Adrenal gland (tissue), 9 donors: ENCODE measurements at regions not wholly inside any gene's neighbourhood (a gene's known extent, or its start where the extent isn't known, plus 50 kb on each side); places are given as distances from the start of the nearest gene placed in this dataset.

Experiments used
- DNase-seq, 7 donors: peaks; one replicate each; pipeline ENCODE4 v3.0.0-alpha.2; 2019 to 2020
- H3K27ac ChIP-seq, 5 donors: fragments of 200-600 bp; sonication (generic) in 4 of 5; 1 replicate in 3 of 5; 2 replicates in 2 of 5; pipeline versions ENCODE4 v1.5.1 to v1.8.0; 2016 to 2020; ENCODE audit warnings: mild to moderate bottlenecking in 1 of 5
- H3K27me3 ChIP-seq: fragments of 200-600 bp; 2 replicates; pipeline ENCODE4 v1.8.0; 2021
- H3K36me3 ChIP-seq, 2 donors: fragments of 200-600 bp; replicated peaks in 1 of 2; 1 replicate in 1 of 2; 2 replicates in 1 of 2; pipeline versions ENCODE4 v1.5.1 to v1.8.0; 2018 to 2022
- H3K4me1 ChIP-seq, 2 donors: fragments of 200-600 bp; replicated peaks in 1 of 2; 1 replicate in 1 of 2; 2 replicates in 1 of 2; pipeline versions ENCODE4 v1.5.1 to v1.8.0; 2018 to 2021
- H3K4me3 ChIP-seq, 4 donors: fragments of 200-600 bp; sonication (generic) in 3 of 4; one replicate each; pipeline ENCODE4 v1.5.1; 2016 to 2018
- H3K9me3 ChIP-seq, 3 donors: fragments of 200-600 bp; sonication (generic) in 1 of 3; replicated peaks in 1 of 3; 1 replicate in 2 of 3; 2 replicates in 1 of 3; pipeline versions ENCODE4 v1.5.1 to v1.8.0; 2016 to 2021
- POLR2A ChIP-seq, 2 donors: fragments of 450-650 bp; IDR thresholded peaks; one replicate each; pipeline ENCODE4 v1.6.1; 2017; ENCODE audit warnings: antibody characterized with exemption in 2 of 2, mild to moderate bottlenecking in 2 of 2, moderate library complexity in 1 of 2
- WGBS, 4 donors: extraction: QIAGEN DNeasy Blood & Tissue Kit in 2 of 4; methylation state at CpG; one replicate each; pipeline versions ENCODE4 v1.1.5 to v1.1.7; 2013 to 2017; 5-methylcytosine and 5-hydroxymethylcytosine counted together
- intact Hi-C, 2 donors: fragments of 100-400 bp; cut with DNase I; formaldehyde crosslinking; loops; one replicate each; pipeline versions ENCODE4 v1.14.1 to v1.15.0; 2022 to 2023
- TF ChIP-seq, protein P1 (sequence below), 6 experiments: fragments of 450-650 bp in 4 of 6; fragments of 200-600 bp in 2 of 6; sonication (generic) in 1 of 6; IDR thresholded peaks; 1 replicate in 5 of 6; 2 replicates in 1 of 6; pipeline versions ENCODE4 v1.5.1 to v1.8.0; 2016 to 2021; ENCODE audit warnings: antibody characterized with exemption in 6 of 6, mild to moderate bottlenecking in 2 of 6, moderate library complexity in 1 of 6
- donor health status: healthy with polysubstance abuse.
- donor health status: Bipolar disorder and iron deficiency.
- donor health status: DM: yes; HTN: yes; CAD: no.
- donor health status: DM: no; HTN: no; CAD: no.
- donor health status: DM: no; HTN: no; CAD: no.

DNA sequence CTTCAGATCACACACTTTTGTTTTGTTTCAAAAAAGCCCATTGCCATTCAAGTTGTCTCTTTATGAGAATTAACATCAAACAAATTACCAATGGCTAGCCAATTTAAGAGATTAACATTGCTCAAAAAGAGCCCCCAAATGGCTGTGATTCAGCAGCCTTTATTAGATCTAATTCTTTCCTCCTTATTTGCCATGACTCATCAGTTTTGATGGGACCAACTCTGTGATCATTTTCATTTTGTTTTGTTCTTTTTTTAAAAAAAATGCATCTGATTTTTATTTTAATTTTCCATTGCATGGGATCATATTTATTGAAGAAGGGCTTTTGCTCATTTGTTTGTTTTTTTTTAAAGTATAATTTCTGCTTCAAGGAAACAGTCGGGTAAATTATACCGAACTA lies 161.6 kb upstream of the FRMPD4 start:
- TF ChIP-seq, protein P1, sequence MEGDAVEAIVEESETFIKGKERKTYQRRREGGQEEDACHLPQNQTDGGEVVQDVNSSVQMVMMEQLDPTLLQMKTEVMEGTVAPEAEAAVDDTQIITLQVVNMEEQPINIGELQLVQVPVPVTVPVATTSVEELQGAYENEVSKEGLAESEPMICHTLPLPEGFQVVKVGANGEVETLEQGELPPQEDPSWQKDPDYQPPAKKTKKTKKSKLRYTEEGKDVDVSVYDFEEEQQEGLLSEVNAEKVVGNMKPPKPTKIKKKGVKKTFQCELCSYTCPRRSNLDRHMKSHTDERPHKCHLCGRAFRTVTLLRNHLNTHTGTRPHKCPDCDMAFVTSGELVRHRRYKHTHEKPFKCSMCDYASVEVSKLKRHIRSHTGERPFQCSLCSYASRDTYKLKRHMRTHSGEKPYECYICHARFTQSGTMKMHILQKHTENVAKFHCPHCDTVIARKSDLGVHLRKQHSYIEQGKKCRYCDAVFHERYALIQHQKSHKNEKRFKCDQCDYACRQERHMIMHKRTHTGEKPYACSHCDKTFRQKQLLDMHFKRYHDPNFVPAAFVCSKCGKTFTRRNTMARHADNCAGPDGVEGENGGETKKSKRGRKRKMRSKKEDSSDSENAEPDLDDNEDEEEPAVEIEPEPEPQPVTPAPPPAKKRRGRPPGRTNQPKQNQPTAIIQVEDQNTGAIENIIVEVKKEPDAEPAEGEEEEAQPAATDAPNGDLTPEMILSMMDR (IDR thresholded peaks at IDR 0.05), result no peak
- TF ChIP-seq POLR2A (IDR thresholded peaks at IDR 0.05), result no peak
- no peak overlapping the region for H3K27ac ChIP-seq
- WGBS, 4 donors, result 83 to 92% (median 87%) methylated on average over 2 of the region's 2 CpGs
- H3K9me3 ChIP-seq, result no peaks in the 10 kb centered on the region
- peaks cover 2% of the 10 kb centered on the region for H3K27me3 ChIP-seq
- H3K36me3 ChIP-seq, result no peaks in the 10 kb centered on the region
- H3K4me3 ChIP-seq, result no peak overlapping the region
- intact Hi-C loops, result no loop called here
- H3K4me1 ChIP-seq, result no peaks in the 10 kb centered on the region
- no peak for DNase-seq

DNA sequence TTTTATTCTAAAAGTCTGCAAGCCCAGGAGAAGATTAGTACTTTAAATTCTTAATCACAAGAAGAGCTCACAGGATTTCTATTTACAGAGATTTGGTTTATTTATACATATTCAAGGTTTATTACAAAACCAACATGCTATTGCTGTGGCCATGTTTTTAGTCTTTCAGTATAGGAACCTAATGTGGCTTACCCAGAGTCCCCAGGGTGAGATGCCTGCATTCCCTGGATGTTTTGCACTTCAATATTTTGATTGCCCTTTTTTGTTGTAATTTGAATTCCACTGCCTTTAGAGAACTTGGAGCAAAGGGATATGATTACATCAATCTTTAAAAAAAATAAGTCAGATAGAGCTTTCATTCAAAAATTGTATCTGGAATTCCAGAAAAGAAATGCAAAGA lies 146.0 kb upstream of the FRMPD4 start:
- no peak overlapping the region for H3K4me3 ChIP-seq
- TF ChIP-seq, protein P1 (IDR thresholded peaks at IDR 0.05), result no peak
- TF ChIP-seq POLR2A (IDR thresholded peaks at IDR 0.05), result no peak
- DNase-seq, result no peak
- H3K27ac ChIP-seq, result no peak overlapping the region
- intact Hi-C loops, result no loop called here
- no peaks in the 10 kb centered on the region for H3K9me3 ChIP-seq
- no peaks in the 10 kb centered on the region for H3K27me3 ChIP-seq
- H3K4me1 ChIP-seq, result no peaks in the 10 kb centered on the region
- H3K36me3 ChIP-seq, result no peaks in the 10 kb centered on the region

DNA sequence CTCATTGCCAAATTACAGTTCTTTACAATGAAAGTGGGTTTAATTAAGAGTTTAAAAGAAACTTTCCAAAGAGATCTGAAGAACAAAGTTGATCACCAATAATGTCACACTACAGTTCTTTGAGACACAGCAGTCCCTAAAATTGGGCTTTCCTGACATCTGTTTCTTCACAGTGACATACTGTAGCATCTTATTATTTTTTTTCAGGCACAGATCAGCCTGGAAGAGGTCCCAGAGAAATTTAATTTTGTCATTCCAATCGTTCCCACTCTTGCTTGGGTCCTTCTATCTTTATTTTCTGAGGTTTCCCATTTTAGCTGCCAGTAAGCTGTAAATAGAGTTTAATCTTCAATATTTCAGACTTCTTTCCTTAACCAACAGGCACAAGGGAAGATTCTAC lies 143.1 kb upstream of the FRMPD4 start:
- no peaks in the 10 kb centered on the region for H3K4me1 ChIP-seq
- TF ChIP-seq POLR2A (IDR thresholded peaks at IDR 0.05), result no peak
- TF ChIP-seq, protein P1 (IDR thresholded peaks at IDR 0.05), result no peak
- no peaks in the 10 kb centered on the region for H3K9me3 ChIP-seq
- 15 to 19% (median 17%) methylated on average over 1 of the region's 1 CpG for WGBS, 4 donors
- no peaks in the 10 kb centered on the region for H3K36me3 ChIP-seq
- no peak overlapping the region for H3K4me3 ChIP-seq
- intact Hi-C loops, result no loop called here
- H3K27ac ChIP-seq, result no peak overlapping the region
- DNase-seq, result no peak
- peaks cover 7% of the 10 kb centered on the region for H3K27me3 ChIP-seq

DNA sequence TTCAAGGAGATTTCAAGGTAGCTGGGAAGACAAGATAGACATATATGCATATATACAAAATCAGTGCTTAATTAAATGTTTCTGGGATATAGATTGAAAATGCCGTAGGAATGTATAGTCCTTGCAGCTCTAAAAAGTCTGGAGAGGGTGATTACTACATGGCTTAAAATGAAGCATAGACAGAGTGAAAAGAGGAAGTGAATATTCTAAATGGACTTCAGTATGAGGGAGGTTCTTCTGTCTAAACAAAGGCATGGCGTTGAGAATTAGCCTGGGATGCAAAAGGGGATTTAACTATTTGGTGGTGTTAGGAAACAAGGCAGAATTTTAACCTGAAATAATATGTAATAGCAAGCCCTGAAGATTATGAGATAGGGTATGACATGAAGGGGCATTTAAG lies 141.5 kb upstream of the FRMPD4 start:
- WGBS, 4 donors, result 39 to 54% (median 50%) methylated on average over 2 of the region's 2 CpGs
- no peaks in the 10 kb centered on the region for H3K4me1 ChIP-seq
- no peak for TF ChIP-seq POLR2A (IDR thresholded peaks at IDR 0.05)
- TF ChIP-seq, protein P1 (IDR thresholded peaks at IDR 0.05), result no peak
- DNase-seq, result no peak
- H3K9me3 ChIP-seq, result no peaks in the 10 kb centered on the region
- no peaks in the 10 kb centered on the region for H3K36me3 ChIP-seq
- H3K27me3 ChIP-seq, result peaks cover 7% of the 10 kb centered on the region
- no peak overlapping the region for H3K27ac ChIP-seq
- no peak overlapping the region for H3K4me3 ChIP-seq
- intact Hi-C loops, result no loop called here
